ENCODE measurements at regions not wholly inside any gene's neighbourhood (a gene's known extent, or its start where the extent isn't known, plus 50 kb on each side); places are given as distances from the start of the nearest gene placed in this dataset.
"Not testable (repeated sequence)": the region's sequence is repeated elsewhere in the genome, so short reads cannot be mapped to it uniquely, and the experiment has no call there.

DNA sequence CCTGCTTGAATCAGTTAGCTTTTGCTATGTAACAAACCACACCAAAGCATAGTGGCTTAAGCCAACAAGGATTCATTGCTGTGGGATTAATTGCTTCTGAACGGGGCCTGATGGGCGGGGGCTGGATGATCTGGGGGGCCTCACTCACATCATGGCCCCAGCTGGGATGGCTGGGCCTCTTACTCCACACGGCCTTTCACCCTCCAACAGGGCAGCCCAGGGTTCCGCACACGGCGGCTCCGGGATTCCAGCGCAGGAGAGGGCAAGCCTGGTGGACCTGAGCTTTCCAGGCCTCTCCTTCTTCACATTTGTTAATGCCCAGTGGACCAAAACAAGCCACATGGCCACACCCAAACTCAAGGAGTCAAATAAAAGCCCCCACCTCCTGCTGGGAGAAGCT is 86.3 kb upstream of the PHLPP1 start:
- no peak for DNase-seq (ENCODE audit: low read depth, low spot score)

DNA sequence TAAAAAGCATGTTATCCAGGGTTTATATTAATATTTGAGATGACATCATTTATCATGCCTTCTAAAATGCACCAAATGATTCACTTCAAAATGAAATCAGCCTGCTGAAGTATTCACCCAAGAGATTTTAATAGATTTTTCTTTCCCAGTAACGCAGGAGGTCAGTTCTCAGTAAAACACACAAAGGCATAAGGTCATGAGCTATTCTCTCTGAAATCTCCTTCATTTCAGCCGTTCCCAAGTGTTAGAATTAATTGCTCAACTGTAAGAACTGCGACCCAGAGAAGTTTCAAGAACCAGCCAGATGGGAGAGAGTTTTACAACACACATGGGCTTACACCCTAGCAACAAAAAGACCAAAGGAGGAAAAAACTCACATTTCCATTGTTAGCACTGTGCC is 84.2 kb upstream of the PHLPP1 start:
- no peak for DNase-seq (ENCODE audit: low read depth, low spot score)

DNA sequence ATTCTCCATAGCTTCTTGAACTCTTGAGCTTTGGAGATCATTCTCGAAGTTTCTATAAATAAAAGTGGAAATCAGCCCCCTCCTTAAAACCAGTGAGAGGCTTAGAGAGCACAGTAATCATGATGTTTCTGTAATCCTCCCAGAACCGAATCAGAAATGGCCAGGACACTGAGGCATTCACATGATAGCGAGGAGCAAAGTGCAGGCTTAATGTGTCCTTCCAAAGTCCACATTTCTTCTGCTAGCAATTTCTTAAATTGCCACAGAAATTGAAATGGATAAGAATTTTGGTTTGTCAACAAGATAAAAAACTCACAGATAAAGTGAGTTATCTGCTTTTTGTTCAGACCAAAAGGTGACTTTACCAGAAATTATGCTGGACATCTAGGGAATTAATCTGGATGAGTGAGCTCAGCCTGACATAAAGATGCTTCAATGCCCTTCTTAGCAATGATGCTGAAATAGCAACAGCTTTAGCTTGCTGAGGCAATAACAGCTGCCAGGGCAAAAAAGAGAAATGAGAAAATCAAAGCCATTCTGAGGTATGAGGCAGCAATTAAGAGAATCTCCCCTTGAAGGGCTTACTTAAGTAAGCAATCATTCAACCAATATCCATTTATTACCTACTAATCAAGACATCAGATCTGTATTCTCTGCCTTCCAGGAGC is 82.4 kb upstream of the PHLPP1 start:
- no peak for DNase-seq (ENCODE audit: low read depth, low spot score)

DNA sequence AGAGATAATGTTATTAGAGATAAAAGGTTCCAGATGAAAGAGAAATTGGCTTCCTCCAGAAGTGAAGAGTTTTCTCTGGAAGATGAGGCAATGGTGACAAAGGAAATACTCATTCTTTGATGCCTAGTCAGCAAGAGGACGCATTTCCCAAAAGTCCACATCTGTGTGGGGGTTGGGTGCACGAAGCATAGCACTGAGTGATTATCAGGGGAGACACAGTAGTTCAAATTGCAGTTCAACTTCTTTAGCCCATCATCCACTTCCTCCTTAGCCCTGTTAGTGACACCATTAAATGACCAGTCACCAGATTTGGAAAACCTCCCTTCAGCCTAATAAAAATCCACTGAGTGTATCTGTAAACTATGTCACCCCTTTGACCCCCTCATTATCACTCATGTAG is 80.9 kb upstream of the PHLPP1 start:
- DNase-seq (ENCODE audit: low read depth, low spot score) = no peak

DNA sequence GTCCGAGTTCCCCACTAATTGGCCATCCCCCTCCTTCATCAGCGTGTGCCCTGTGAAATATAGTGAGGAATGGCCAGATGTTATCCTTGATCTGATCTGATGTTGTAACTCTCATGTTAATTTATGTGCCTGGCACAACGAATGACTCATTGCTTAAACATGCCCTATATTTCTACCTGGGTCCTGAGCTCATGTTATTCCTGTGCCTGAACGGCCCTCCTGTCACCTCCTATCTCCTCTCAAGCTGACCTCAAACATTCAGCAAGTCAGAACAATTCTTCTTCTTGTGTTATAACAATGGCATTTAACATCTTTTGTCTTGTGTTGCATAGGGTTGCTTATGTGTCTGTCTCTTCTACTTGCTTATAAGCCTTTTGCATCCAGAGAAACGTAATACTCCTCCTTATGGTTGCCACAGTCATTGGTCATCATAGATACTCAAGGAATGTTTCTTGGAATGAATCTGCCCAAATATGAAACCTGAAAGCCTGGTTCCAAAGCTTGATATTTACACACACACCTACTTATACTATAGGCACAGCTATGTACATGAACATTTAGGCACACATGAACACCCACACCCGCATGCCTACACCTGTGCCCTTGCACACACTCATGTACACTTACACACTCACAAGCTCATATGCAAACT is 80.2 kb upstream of the PHLPP1 start:
- no peak for DNase-seq (ENCODE audit: low read depth, low spot score)

DNA sequence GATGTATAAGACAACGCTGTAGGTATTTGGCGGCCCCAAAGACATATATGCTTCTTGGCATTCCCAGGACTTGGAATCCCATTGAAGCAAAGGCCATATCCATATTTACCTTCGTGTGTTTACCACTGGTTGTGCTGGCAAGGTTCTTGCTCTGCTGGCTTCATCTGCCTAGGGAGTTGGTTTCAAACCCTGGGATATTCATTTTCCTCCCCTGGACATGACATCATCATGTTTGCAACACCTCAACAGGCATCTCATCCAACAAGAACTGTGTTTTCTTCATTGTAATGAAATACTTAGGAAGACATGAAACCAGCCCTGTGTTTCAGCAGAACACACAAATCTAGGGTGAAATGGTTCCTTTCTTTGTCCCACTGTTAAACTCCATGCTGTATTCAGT is 77.9 kb upstream of the PHLPP1 start:
- DNase-seq (ENCODE audit: low read depth, low spot score) = no peak

DNA sequence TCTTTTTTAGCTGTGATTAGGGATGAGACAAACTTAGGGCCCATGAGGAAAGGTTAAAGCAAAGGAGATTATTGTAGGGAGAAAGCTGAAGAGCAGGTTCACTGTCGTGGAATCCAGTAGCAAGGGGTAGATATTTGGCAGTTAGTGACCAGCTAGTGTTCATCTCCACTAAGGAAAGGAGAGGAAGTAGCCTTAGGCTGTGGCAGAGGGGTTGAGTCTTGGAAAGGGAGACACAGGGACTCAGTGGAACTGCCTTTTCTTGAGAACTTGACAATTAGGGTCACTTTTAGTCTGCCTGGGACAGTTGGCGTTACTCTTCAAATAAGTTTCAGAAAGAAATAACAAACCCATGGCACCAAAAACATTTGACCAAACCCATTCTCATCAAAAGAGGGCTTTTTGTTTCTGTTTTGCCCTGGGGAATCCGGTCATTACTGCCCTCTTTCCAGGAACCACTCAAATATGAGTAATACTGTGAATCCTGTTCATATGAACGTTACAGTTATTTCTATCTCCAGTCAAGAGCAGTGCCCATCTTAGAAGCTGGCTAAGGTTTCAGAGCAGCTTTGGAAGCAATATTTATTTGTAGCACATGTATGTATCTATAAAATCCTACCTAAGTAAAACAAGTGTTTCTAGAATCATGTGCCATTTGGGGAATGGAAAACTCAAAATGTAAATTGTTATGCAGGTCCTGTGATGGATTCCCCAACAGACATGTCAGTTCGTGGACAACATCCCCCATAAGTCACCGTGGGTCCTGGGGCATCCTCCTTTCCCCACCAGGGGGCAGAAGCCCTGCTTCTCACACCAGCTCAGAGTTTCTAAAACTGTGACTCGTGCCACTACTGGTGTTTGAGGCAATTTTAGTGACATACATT is 77.3 kb upstream of the PHLPP1 start:
- no peak for DNase-seq (ENCODE audit: low read depth, low spot score)

DNA sequence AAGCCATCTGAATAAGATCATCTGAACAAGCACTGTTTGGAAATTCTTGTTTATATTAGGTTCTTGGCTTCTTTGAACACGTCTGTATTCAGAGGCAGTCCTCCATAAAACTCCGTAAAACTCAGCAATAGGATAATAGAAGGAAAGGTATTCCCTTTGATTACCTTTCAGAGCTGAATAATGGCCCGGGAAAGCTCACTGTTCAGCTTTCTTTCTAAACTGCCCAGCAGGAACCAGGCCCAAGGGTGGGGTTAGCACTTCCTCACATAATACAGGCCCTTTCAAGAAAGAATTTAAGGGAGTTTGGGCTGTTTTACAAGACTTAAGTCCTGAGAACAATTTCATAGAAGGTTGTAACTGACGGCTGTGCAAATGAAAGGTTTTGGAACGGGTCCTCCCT is 72.2 kb upstream of the PHLPP1 start:
- no peak for DNase-seq (ENCODE audit: low read depth, low spot score)

DNA sequence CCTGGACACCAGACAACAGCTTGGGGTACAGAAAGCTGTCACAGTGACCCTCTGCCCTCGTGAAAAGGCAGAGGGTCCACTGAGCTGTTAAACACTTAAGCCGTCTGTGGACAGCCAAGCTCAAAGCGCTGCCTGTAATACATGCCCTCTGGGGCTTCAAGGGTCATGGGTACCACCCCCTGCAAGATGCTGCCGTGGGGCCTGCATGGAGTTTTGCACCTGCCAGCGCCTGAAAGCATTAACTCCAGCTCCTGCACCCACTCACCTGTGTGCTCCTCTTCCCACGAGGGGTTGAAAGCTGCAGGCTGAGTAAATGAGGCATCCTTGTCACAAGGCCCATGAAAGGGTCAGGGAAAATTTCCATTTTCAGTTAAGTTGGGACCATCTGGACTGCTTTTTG is 70.6 kb upstream of the PHLPP1 start:
- DNase-seq (ENCODE audit: low read depth, low spot score) = no peak

DNA sequence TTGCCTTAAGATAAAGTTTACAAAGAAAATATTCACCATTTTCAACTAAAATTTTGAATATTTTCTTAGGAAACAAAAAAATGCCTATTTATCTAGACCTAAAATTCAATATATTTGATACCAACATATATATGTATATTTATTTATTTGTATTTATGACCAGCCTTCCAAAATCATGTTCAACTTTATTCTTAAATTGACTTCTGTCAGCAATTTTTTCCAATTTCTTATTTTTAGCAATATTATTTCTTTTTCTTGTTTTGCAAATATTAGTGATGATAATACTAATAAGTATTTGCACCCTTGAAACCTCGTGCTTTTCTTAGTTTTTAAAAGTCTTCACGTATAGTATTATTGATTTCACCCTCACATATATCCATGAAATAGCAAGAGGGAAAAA is 68.2 kb upstream of the PHLPP1 start:
- DNase-seq (ENCODE audit: low read depth, low spot score) = no peak

DNA sequence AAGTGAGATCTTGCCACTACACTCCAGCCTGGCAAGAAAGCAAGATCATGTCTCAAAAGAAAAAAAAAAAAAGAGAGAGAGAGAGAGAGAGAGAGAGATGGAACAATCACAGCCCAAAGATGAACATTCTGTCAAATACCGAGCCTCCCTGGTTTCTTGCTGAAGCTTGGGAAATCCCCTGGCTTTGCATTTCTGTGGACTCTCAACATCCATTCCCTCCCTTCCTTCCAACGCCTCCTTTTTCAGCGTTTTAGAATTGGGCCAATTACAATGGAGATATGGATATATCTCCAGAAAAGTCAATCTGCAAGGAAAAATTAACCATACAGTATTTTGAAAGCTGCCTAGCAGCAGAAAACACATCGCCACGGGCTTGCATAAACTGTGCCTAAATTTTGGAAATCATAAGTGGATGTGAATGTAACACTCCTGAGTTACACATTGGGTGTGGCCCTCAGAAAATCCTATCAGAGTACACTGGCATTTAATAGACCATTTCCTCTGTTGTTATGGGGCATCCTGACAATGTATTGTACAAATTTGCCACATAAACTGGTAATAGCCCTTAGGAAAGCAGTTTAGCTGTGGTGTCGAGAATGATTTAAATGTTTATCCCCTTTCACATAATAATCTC is 67.2 kb upstream of the PHLPP1 start:
- DNase-seq (ENCODE audit: low read depth, low spot score) = no peak

DNA sequence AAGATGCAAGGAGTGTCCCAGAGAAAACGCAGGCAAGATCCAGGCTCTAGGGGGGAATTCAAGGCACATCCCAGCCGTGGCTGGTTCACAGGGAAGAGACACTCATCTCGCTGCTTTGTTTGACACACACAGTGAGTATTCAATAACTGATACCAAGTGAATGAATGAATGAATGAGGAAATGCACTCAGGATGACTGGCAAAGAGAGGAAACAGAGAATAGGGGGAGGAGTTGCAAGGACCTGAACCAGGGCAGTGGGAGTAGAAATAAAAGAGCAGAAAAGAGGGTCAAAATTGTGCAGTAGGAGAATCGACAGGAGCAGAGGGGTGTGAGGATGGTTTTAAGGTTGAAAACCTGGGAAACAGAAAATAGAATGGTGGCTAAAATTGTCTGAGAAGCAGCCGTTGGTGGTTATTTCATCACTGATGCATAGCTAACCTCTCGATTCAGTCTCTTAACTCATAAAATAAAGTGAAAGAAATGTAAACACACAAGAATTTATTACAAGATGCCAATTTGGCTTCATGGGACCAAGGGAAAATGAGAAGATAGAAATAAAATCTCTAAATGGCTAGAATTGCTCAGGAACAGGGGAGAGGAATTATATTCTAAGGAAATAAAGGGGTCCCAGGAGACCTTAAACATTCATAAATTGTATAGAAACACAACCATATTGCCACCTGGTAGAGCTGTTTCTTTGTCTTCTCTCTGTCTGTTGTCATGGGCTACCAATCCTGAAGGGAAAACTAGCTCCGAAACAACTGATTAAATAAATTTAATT is 63.9 kb upstream of the PHLPP1 start:
- no peak for DNase-seq (ENCODE audit: low read depth, low spot score)

DNA sequence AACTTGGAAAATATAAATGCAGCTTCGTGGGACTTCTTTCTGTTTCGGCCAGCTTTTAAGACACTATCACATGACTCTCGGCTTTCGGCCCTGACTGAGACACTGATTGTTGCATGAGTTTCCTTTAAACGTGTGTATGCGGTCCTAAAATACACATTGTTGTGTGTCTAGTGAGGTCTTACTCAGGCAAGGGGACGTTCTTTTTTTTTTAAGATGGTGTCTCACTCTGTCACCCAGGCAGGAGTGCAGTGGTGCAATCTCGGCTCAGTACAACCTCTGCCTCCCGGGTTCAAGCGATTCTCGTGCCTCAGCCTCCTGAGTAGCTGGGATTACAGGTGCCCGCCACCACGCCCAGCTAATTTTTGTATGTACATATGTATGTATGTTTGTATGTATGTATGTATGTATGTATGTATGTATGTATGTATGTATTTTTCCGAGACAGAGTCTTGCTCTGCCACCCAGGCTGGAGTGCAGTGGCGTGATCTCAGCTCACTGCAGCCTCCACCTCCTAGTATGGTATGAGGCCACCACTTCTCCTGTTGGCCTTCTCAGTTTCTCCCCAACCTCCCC is 63.2 kb upstream of the PHLPP1 start:
- DNase-seq (ENCODE audit: low read depth, low spot score) = not testable (repeated sequence)

DNA sequence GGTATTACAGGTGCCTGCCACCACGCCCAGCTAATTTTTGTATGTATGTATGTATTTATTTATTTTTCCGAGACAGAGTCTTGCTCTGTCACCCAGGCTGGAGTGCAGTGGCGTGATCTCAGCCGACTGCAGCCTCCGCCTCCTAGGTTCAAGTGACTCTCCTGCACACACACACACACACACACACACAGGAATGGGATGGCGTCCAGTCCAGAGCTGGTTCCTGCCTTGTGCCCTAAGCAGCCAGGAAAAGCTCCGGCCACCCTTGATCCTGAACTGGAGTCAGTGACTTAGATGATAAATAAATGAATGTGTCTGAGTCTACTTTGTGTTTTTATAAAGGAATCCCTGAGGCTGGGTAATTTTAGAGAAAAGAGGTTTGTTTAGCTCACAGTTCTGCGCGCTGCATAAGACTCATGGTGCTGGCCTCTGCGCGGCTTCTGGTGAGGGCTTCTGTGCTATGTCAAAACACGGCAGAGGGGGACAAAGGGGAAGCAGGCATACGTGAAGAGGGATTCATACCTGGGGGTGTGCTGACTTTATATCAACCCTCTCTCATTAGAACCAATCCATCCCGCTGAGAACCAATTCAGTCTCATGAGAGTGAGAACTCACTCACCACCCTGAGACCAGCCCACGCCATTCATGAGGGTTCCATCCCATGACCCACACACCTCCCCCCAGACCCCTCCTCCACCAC is 59.7 kb upstream of the PHLPP1 start:
- no peak for DNase-seq (ENCODE audit: low read depth, low spot score)

DNA sequence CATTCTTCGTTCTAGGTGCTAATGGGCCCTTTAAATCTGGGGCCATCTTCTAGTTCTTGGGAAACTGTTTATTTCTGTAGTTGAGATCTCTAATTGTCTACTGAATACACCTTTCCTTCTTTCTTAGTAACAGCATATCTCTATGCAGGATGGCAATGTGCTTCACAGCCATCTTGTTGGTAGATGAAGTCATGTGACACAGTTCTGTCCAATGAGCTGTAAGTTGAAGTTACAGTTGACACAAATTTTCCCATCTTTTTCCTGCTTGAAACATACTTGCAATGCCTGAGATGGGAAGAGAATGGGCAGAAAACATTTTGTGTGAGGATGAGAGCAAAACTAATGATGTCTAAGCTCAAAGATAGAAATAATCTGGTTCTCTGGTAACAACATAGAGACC is 57.3 kb upstream of the PHLPP1 start:
- no peak for DNase-seq (ENCODE audit: low read depth, low spot score)

DNA sequence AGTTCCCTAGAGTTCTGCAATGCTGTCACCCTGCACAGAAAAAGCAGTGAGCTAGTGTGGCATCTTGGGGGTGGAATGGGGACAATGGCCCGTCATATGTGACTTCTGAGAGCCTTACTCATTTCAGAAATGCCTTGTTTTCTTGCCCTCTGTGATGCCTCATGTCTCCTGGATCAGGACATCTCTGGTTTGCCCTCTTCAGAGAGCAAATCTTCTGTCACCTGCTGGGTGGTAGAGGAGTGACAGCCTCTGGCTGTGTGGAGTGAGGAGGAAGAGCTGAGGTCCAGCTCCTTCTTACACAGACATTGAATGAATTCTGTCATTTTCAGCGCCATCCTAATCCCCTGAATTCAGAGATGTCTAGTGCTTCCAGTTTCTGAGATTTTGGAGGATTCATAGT is 55.6 kb upstream of the PHLPP1 start:
- no peak for DNase-seq (ENCODE audit: low read depth, low spot score)

DNA sequence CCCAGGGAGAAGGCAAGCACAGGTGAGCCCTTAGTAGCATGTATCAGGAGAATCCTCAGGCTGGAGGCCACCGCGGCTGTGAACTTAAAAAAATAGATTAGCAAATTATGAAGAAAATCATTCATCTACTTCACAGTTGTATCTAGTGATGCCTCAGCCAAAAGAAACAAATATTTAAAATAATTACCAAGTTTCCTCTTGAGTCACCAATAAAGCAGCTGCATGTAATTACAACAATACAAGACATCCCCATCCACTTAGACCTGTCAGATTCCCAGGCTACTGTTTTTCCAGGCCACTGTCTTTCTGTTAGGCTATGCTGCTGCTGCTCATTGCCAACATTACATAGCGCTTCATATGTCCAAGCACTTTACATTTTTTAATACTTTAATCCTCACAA is 54.6 kb upstream of the PHLPP1 start:
- DNase-seq (ENCODE audit: low read depth, low spot score) = no peak

DNA sequence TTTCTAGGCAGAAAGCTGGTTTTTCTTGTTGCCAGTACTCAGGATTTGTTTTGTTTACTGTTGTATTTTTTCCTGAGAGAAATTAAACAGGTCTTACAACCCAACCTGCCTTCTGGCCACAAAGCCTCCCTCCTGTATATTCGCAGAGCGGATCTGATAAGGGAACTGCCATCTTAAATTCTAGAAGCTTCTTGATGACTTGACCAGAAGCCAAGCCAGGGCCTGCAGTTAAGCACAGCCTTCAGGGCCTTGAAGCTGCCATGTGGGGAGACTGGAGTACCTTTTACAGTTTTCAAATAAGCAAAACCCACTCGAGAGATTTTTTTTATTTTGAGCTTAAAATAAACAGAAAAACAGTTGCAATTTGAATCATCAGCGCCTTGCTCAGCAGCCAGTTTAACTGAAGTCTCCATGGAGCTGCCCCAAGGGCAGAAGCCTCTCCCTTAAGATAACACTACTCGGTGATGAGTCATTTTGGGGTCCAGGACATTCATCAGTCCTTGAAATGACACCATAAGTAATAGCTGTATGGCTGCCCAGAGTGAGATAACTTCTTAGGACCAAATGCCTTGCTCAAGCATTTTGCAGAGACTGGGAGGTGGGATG is 51.5 kb upstream of the PHLPP1 start:
- DNase-seq (ENCODE audit: low read depth, low spot score) = peak; percentile 44

DNA sequence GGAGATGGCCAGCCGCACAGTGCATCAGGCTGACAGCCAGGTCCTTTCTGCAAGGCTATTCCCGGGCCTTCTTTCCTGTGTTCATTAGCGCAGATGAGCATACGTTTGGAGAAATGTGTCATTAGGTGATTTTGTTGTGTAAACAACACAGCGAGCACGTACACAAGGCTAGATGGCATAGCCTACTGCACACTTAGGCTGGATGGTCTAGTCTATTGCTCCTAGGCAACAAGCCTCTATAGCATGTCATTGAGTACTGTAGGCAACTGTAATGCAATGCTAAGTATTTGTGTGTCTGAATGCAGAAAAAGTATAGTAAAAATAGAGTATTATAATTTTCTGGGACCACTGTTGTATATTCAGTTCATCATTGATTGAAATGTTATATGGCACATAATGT is 50.9 kb upstream of the PHLPP1 start:
- no peak for DNase-seq (ENCODE audit: low read depth, low spot score)

DNA sequence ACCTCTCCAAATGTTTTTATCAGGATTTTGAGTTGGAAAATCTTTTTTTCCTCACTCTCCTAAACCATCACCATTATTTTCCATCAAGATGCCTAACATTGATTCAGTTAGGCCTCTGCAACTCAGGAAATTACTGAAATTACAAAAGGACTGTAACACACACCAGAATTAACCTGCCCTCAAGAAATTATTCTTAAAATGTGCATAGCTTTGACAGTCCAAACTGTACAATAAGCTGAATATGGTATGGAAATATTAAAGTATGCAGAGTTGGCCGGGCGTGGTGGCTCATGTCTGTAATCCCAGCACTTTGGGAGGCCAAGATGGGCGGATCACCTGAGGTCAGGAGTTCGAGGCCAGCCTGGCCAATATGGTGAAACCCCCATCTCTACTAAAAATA is 50.2 kb upstream of the PHLPP1 start:
- DNase-seq (ENCODE audit: low read depth, low spot score) = no peak

Measured in smooth muscle cell of the brain vasculature (primary cell).